ENCODE measurements at regions not wholly inside any gene's neighbourhood (a gene's known extent, or its start where the extent isn't known, plus 50 kb on each side); places are given as distances from the start of the nearest gene placed in this dataset.

DNA sequence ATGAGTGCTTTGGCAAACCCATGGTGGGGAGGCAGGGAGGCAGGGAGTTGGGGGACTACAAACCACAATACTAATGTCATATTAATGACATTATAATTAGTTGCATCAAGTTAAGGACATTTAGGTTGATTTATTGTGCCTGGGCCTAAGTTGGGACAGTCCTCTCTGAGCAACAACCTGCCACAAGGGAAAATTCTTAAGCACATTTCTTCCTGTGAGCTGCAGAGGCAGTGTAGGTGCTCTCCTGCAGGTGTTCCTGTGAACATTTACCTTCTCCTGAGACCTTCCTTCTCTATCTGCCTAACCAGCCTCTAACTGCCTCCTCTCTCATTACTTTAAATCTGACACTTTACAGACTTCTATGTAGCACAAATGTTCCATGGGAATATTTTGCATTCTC, 1830.0 kb upstream of the AGA start:
- TF ChIP-seq, protein P1, sequence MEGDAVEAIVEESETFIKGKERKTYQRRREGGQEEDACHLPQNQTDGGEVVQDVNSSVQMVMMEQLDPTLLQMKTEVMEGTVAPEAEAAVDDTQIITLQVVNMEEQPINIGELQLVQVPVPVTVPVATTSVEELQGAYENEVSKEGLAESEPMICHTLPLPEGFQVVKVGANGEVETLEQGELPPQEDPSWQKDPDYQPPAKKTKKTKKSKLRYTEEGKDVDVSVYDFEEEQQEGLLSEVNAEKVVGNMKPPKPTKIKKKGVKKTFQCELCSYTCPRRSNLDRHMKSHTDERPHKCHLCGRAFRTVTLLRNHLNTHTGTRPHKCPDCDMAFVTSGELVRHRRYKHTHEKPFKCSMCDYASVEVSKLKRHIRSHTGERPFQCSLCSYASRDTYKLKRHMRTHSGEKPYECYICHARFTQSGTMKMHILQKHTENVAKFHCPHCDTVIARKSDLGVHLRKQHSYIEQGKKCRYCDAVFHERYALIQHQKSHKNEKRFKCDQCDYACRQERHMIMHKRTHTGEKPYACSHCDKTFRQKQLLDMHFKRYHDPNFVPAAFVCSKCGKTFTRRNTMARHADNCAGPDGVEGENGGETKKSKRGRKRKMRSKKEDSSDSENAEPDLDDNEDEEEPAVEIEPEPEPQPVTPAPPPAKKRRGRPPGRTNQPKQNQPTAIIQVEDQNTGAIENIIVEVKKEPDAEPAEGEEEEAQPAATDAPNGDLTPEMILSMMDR (IDR thresholded peaks at IDR 0.05 in 8 of 11, conservative IDR thresholded peaks at IDR 0.05 in 3 of 11) = no peak
- no peak for TF ChIP-seq POLR2AphosphoS5 (IDR thresholded peaks at IDR 0.05)
- no peak for TF ChIP-seq POLR2A (IDR thresholded peaks at IDR 0.05)
